HL-60 (cell line): ENCODE measurements at regions not wholly inside any gene's neighbourhood (a gene's known extent, or its start where the extent isn't known, plus 50 kb on each side); places are given as distances from the start of the nearest gene placed in this dataset.

Source experiments
- DNase-seq, 2 experiments: peaks; one replicate each; pipeline ENCODE4 v3.0.0-alpha.2; 2010 to 2020; ENCODE audit warnings: low read depth in 1 of 2, low spot score in 1 of 2
- H3K27ac ChIP-seq: fragments of 250-450 bp; sonication (Bioruptor Pico); replicated peaks from 2 replicates; pipeline ENCODE4 v1.5.1; 2020; ENCODE audit warnings: mild to moderate bottlenecking, moderate library complexity
- H3K27me3 ChIP-seq: fragments of 250-450 bp; sonication (Bioruptor Pico); 2 replicates; pipeline ENCODE4 v1.5.1; 2021; ENCODE audit warnings: mild to moderate bottlenecking, moderate library complexity; ENCODE audit not compliant: insufficient read depth, poor library complexity, severe bottlenecking
- H3K4me3 ChIP-seq: replicated peaks from 2 replicates; pipeline ENCODE4 v1.5.1; 2011; ENCODE audit warnings: mild to moderate bottlenecking, control low read depth, low read length; ENCODE audit not compliant: insufficient read depth
- CTCF ChIP-seq: IDR thresholded peaks from one replicate; pipeline ENCODE4 v1.5.1; 2011; ENCODE audit warnings: low read length, control low read depth, inconsistent platforms; ENCODE audit not compliant: insufficient read depth
- GABPA ChIP-seq: IDR thresholded peaks from 2 replicates; pipeline ENCODE4 v1.6.1; 2012; ENCODE audit warnings: low read depth
- POLR2AphosphoS5 ChIP-seq: IDR thresholded peaks from 2 replicates; pipeline ENCODE4 v1.6.1; 2012; ENCODE audit warnings: low read depth
- REST ChIP-seq: IDR thresholded peaks from 2 replicates; pipeline ENCODE4 v1.6.1; 2012; ENCODE audit warnings: low read depth; ENCODE audit not compliant: insufficient replicate concordance
- SPI1 ChIP-seq: IDR thresholded peaks from 2 replicates; pipeline ENCODE4 v1.6.1; 2012; ENCODE audit warnings: low read depth, mild to moderate bottlenecking, borderline replicate concordance

- no peak for DNase-seq
- no peak for TF ChIP-seq POLR2AphosphoS5
- TF ChIP-seq CTCF, result no peak
- no peak for TF ChIP-seq REST
- TF ChIP-seq SPI1, result no peak
- no peak for TF ChIP-seq GABPA
- no peak overlapping the region for H3K27ac ChIP-seq
- H3K27me3 ChIP-seq, result no peaks in the 10 kb centered on the region
- H3K4me3 ChIP-seq, result no peak overlapping the region
Observed at GRCh38 chr10:28778524-28778923, 101.2 kb downstream of the BAMBI start.

- H3K27ac ChIP-seq, result no peak overlapping the region
- H3K4me3 ChIP-seq, result no peak overlapping the region
- no peak for DNase-seq
- TF ChIP-seq SPI1 (no peak), REST (no peak), POLR2AphosphoS5 (no peak), CTCF (no peak), GABPA (no peak)
- no peaks in the 10 kb centered on the region for H3K27me3 ChIP-seq
Observed at GRCh38 chr10:28781296-28781695, 104.0 kb downstream of the BAMBI start.

- Histone ChIP-seq H3K4me3 (no peak overlapping the region), H3K27me3 (no peaks in the 10 kb centered on the region), H3K27ac (no peak overlapping the region)
- DNase-seq, result no peak
- TF ChIP-seq CTCF (no peak), GABPA (no peak), POLR2AphosphoS5 (no peak), REST (no peak), SPI1 (no peak)
Observed at GRCh38 chr10:28783087-28783486, 105.8 kb downstream of the BAMBI start.
